Amygdala (tissue), 56 donors: ENCODE measurements at regions not wholly inside any gene's neighbourhood (a gene's known extent, or its start where the extent isn't known, plus 50 kb on each side); places are given as distances from the start of the nearest gene placed in this dataset.

Source experiments
- DNase-seq, 56 donors: peaks; one replicate each; lab custom pipeline; 2025; lab: John Stamatoyannopoulos, UW

- DNase-seq: no peak
Observed at GRCh38 chr11:13103962-13104554, 94.9 kb downstream of the RASSF10 start.

GRCh38 chr11:13104619-13105236 lies 95.6 kb downstream of the RASSF10 start:
- DNase-seq: no peak

- no peak for DNase-seq
Observed at GRCh38 chr11:13105237-13105844, 96.2 kb downstream of the RASSF10 start.

GRCh38 chr11:13107544-13108044 lies 98.5 kb downstream of the RASSF10 start:
- no peak for DNase-seq

GRCh38 chr11:13108416-13108815 lies 99.3 kb downstream of the RASSF10 start:
- no peak for DNase-seq

- DNase-seq: no peak
Observed at GRCh38 chr11:13109616-13110015, 100.5 kb downstream of the RASSF10 start.

GRCh38 chr11:13110145-13110544 lies 101.0 kb downstream of the RASSF10 start:
- DNase-seq: no peak

- DNase-seq: no peak
Observed at GRCh38 chr11:13110929-13111812, 102.1 kb downstream of the RASSF10 start.

GRCh38 chr11:13111813-13112130 lies 102.7 kb downstream of the RASSF10 start:
- DNase-seq: no peak

- DNase-seq: peak in 20 of 56 donors; percentile 3 to 50 (median 14)
Observed at GRCh38 chr11:13114566-13115379, 105.7 kb downstream of the RASSF10 start.

GRCh38 chr11:13115380-13115675 lies 106.2 kb downstream of the RASSF10 start:
- DNase-seq: no peak

GRCh38 chr11:13116491-13116890 lies 107.4 kb downstream of the RASSF10 start:
- no peak for DNase-seq

- DNase-seq: no peak
Observed at GRCh38 chr11:13117344-13117743, 108.2 kb downstream of the RASSF10 start.

- no peak for DNase-seq
Observed at GRCh38 chr11:13118194-13118593, 109.1 kb downstream of the RASSF10 start.

GRCh38 chr11:13118650-13119049 lies 109.5 kb downstream of the RASSF10 start:
- DNase-seq: no peak

- DNase-seq: no peak
Observed at GRCh38 chr11:13119361-13119760, 110.2 kb downstream of the RASSF10 start.

- no peak for DNase-seq
Observed at GRCh38 chr11:13119941-13120520, 110.9 kb downstream of the RASSF10 start.

- DNase-seq: no peak
Observed at GRCh38 chr11:13120691-13121090, 111.6 kb downstream of the RASSF10 start.

- no peak for DNase-seq
Observed at GRCh38 chr11:13126430-13126829, 117.3 kb downstream of the RASSF10 start.

GRCh38 chr11:13127161-13127560 lies 118.0 kb downstream of the RASSF10 start:
- DNase-seq: no peak
